SK-N-SH treated with all-trans-retinoic acid at 6 μM for 48 hours (cell line): ENCODE measurements at regions not wholly inside any gene's neighbourhood (a gene's known extent, or its start where the extent isn't known, plus 50 kb on each side); places are given as distances from the start of the nearest gene placed in this dataset.
"Not testable (repeated sequence)": the region's sequence is repeated elsewhere in the genome, so short reads cannot be mapped to it uniquely, and the experiment has no call there.

Experiments
- ARNTL ChIP-seq: fragments of 450-650 bp; formaldehyde crosslinking; IDR thresholded peaks from 2 replicates; pipeline ENCODE4 v1.5.0; 2020; ENCODE audit warnings: low read depth, mild to moderate bottlenecking, moderate library complexity, borderline replicate concordance
- CREB5 ChIP-seq: fragments of 250-450 bp; sonication (Bioruptor Pico); IDR thresholded peaks from 2 replicates; pipeline ENCODE4 v1.5.1; 2020; ENCODE audit warnings: low read depth, mild to moderate bottlenecking, moderate library complexity
- CSDC2 ChIP-seq: fragments of 250-450 bp; sonication (Bioruptor Pico); IDR thresholded peaks from 2 replicates; pipeline ENCODE4 v1.5.0; 2020; ENCODE audit warnings: mild to moderate bottlenecking, moderate library complexity
- OSR1 ChIP-seq: fragments of 250-450 bp; sonication (Bioruptor Pico); IDR thresholded peaks from 2 replicates; pipeline ENCODE4 v1.8.0; 2022; ENCODE audit warnings: moderate library complexity, mild to moderate bottlenecking, inconsistent platforms
- PATZ1 ChIP-seq: fragments of 250-450 bp; sonication (Bioruptor Pico); IDR thresholded peaks from 2 replicates; pipeline ENCODE4 v1.8.0; 2020; ENCODE audit warnings: mild to moderate bottlenecking, moderate library complexity, borderline replicate concordance
- RARB ChIP-seq: fragments of 250-450 bp; sonication (Bioruptor Pico); IDR thresholded peaks from 2 replicates; pipeline ENCODE4 v1.8.0; 2021; ENCODE audit warnings: mild to moderate bottlenecking, moderate library complexity
- SNAI2 ChIP-seq: fragments of 250-450 bp; sonication (Bioruptor Pico); IDR thresholded peaks from 2 replicates; pipeline ENCODE4 v1.5.0; 2020; ENCODE audit warnings: mild to moderate bottlenecking, moderate library complexity
- TCF4 ChIP-seq: fragments of 250-450 bp; sonication (Bioruptor Pico); IDR thresholded peaks from 2 replicates; pipeline ENCODE4 v1.8.0; 2021; ENCODE audit warnings: mild to moderate bottlenecking, moderate library complexity, borderline replicate concordance
- ZFP3 ChIP-seq: fragments of 250-450 bp; sonication (Bioruptor Pico); IDR thresholded peaks from 2 replicates; pipeline ENCODE4 v1.5.0; 2020; ENCODE audit warnings: mild to moderate bottlenecking, moderate library complexity
- ZFP30 ChIP-seq: fragments of 450-650 bp; formaldehyde crosslinking; IDR thresholded peaks from 2 replicates; pipeline ENCODE4 v1.5.0; 2022; ENCODE audit warnings: mild to moderate bottlenecking, moderate library complexity
- ZNF565 ChIP-seq: fragments of 450-650 bp; formaldehyde crosslinking; conservative IDR thresholded peaks from 2 replicates; pipeline ENCODE4 v1.5.0; 2020; ENCODE audit warnings: low read depth, mild to moderate bottlenecking, moderate library complexity
- ZNF8 ChIP-seq: fragments of 450-650 bp; formaldehyde crosslinking; IDR thresholded peaks from 2 replicates; pipeline ENCODE4 v1.5.0; 2020; ENCODE audit warnings: mild to moderate bottlenecking, moderate library complexity

GRCh38 chr15:85250938-85251542 lies 129.4 kb upstream of the AKAP13 start:
- not testable (repeated sequence) for TF ChIP-seq RARB (CRISPR knock-in tag); ARNTL; PATZ1 (CRISPR knock-in tag); ZFP3 (CRISPR knock-in tag); CSDC2 (CRISPR knock-in tag); OSR1 (CRISPR knock-in tag); ZFP30 (CRISPR knock-in tag); ZNF565; TCF4 (CRISPR knock-in tag); ZNF8; SNAI2 (CRISPR knock-in tag); CREB5 (CRISPR knock-in tag)
